GM23248 (cell line): ENCODE measurements at regions not wholly inside any gene's neighbourhood (a gene's known extent, or its start where the extent isn't known, plus 50 kb on each side); places are given as distances from the start of the nearest gene placed in this dataset.

Source experiments
- EZH2 ChIP-seq: fragments of 200-600 bp; sonication (generic); IDR thresholded peaks from 2 replicates; pipeline ENCODE4 v1.6.1; 2018; ENCODE audit warnings: antibody characterized with exemption, mild to moderate bottlenecking; ENCODE audit not compliant: insufficient read depth, poor library complexity, severe bottlenecking
- EZH2phosphoT487 ChIP-seq: fragments of 200-600 bp; sonication (generic); IDR thresholded peaks from 2 replicates; pipeline ENCODE4 v1.6.1; 2018; ENCODE audit warnings: antibody characterized with exemption, moderate library complexity, mild to moderate bottlenecking, low read depth; ENCODE audit not compliant: insufficient read depth

DNA sequence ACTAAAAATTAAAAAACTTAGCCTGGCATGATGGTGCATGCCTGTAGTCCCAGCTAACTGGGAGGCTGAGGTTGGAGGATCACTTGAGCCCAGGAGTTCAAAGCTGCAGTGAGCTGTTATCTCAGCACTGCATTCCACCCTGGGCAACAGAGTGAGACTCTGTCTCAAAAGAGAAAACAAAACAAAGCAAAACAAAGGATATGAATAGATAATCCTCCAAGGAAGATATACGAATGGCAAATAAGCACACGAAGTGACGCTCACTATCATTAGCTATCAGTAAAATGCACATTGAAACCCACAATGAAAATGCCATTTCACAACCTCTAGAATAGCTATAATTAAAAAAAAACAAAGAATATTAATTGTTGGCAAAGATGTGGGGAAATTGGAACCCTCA lies 386.2 kb upstream of the CCL2 start:
- no peak for TF ChIP-seq EZH2
- TF ChIP-seq EZH2phosphoT487, result no peak
